Suppressor macrophage treated with lipopolysaccharide for 4 hours (primary cell): ENCODE measurements at regions not wholly inside any gene's neighbourhood (a gene's known extent, or its start where the extent isn't known, plus 50 kb on each side); places are given as distances from the start of the nearest gene placed in this dataset.
"Not testable (repeated sequence)": the region's sequence is repeated elsewhere in the genome, so short reads cannot be mapped to it uniquely, and the experiment has no call there.

Experiments
- DNase-seq: peaks from one replicate; pipeline ENCODE4 v3.0.0-alpha.2; 2020

DNA sequence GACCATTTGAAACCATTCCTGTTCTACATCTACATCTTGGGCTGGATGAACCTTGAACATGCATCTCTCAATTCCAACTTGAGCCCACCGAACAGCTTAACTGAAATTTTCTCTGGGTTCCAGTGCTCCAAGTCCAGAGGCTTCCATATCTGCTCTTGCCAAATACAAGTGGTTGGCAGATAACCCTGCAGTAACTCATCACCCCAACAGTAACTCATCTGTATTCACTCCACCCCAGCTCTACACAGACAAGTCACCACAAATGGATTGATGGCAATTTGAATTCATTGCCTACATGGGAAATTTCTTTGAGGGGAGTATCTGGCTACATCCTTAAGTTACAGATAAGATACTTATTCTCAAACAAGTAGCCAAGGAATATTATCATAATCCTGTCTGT, 502.4 kb upstream of the TNP1 start:
- no peak for DNase-seq

- DNase-seq = no peak
These were observed 501.6 kb upstream of the TNP1 start for GRCh38 chr2:217361483-217361880.

DNA sequence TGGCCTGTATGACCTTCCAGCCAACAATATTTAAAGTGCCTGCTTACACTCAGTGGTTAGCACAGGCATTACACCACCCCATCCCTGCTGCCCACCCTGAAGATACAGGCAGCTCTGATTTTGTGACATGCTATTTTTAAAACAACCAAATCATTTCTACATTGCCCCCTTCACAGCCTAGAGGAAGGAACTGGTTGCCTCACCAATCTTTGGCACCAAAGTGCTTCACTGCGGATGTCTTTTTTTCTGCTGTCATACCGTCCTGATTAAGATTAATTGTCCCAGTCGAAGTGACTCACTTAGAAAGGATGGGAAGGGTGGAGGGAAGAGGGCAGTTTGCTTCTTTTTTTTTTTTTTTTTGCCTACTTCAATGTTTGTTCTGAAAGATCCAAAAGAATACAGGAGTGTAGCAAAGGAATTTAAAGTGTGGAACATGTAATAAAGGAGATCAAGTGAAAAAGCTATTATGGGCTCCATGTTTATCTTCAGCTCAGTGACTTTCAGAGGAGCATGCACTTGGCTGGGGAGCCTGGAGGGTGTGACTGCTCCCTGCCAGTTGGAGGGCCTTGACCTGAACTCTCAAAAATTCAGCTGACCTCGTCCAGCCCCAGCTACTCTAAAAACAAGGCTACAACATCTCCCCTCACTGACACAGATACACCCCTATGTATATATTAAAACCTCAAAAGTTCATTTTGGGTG, 501.1 kb upstream of the TNP1 start:
- DNase-seq = no peak

- DNase-seq = no peak
These were observed 500.2 kb upstream of the TNP1 start for GRCh38 chr2:217360111-217360510.

- DNase-seq = no peak
These were observed 498.2 kb upstream of the TNP1 start for GRCh38 chr2:217357886-217358620.

DNA sequence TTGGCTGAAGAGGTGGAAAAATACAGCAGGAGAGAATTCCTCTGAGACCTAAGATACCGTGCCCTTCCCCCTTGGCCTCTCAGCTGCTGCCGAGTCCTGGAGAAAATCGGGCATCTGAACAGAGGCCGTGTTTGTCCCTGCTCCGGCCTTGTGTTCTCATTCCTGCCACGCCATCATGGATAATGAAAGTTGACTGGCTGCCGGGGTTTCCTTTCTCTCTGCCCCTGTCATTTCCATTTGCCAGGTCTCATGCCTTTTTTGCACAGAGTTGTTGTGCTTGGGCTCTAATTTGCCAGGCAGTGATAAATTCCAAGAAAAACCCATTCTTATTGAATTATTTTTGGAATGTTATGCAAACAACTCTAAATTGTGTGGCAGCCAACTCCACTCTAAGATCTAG, 496.9 kb upstream of the TNP1 start:
- no peak for DNase-seq

- no peak for DNase-seq
These were observed 496.3 kb upstream of the TNP1 start for GRCh38 chr2:217356142-217356541.

DNA sequence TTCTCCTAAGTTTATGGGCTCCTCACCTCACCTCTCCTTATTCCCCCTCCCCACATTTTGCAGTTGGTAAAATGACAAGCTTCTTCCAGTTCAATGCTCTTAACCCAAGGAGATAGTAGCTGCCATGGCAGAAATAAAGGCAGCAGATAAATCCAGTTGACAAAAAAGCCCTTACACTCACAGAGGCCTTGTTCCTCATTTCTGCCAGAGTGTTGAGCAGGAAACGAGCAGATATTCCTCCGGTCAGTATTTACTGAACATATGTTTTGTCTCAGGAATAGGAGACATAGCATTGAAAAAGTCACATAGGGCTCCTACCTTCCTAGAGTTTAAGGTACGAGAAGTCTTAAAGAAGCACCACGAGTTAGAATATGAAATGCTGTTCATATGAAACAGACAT, 493.7 kb upstream of the TNP1 start:
- peak; percentile 29 for DNase-seq

DNA sequence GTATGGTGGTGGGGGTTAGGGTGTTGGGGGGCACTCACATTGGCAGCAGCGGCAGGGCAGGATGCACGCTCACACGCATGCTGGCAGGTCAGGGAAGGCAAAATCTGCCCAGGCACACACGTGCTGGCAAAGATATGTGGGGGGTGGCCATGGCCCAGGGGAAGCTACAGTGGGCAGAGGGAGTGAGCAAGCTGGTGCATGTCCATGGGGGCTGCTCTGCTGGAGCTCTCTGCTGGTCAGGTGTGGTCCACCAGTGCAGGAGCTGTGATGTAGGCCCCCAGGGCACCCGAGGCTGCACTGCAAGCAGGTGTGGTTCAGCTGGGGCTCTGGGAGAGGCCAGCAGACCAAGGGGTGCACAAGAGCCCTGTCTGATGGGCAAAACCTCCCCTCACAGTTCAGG, 491.5 kb upstream of the TNP1 start:
- DNase-seq = no peak

DNA sequence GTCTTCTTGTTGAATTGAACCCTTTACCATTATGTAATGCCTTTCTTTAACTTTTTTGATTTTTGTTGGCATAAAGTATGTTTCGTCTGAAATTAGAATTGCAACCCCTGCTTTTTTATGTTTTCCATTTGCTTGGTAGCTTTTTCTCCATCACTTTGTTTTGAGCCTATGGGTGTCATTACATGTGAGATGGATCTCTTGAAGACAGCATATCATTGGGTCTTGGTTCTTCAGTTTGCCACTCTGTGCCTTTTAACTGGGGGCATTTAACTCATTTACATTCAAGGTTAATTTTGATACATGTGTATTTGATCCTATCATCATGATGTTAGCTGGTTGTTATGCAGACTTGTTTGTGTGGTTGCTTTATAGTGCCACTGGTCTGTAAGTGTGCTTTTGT, 489.4 kb upstream of the TNP1 start:
- no peak for DNase-seq

GRCh38 chr2:217347630-217348029, 487.8 kb upstream of the TNP1 start:
- DNase-seq = not testable (repeated sequence)

DNA sequence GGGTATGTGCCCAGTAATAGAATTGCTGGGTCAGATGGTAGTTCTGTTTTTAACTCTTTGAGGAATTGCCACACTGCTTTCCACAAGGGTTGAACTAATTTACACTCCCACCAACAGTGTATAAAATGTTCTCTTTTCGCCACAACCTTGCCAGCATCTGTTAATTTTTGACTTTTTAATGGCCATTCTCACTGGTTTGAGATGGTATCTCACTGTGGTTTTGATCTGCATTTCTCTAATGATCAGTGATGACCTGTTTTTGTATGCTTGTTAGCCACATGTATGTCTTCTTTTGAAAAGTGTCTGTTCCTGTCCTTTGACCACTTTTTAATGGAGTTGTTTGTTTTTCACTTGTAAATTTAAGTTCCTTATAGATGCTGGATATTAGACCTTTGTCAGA, 486.2 kb upstream of the TNP1 start:
- not testable (repeated sequence) for DNase-seq

- no peak for DNase-seq
These were observed 481.0 kb upstream of the TNP1 start for GRCh38 chr2:217340899-217341298.

DNA sequence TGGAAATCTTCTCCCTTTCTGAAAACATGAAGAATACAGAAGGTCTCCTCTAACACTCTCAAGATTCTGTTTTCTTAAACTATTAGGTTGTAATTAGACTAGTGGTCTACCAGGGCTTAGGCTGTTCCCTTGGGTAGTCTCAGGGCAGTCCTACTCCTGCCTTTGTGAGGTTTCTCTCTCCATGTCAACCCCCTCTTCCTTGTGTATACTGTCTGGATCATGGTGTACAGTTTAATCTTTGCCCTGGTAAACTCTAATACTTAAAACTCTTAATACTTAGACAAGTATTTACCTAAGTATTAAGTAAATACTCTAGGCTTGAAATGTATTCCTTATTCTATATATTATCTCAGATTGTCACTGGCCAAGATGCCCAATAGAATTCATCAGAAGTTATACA, 480.3 kb upstream of the TNP1 start:
- DNase-seq = no peak

- DNase-seq = no peak
These were observed 479.9 kb upstream of the TNP1 start for GRCh38 chr2:217339753-217340152.

DNA sequence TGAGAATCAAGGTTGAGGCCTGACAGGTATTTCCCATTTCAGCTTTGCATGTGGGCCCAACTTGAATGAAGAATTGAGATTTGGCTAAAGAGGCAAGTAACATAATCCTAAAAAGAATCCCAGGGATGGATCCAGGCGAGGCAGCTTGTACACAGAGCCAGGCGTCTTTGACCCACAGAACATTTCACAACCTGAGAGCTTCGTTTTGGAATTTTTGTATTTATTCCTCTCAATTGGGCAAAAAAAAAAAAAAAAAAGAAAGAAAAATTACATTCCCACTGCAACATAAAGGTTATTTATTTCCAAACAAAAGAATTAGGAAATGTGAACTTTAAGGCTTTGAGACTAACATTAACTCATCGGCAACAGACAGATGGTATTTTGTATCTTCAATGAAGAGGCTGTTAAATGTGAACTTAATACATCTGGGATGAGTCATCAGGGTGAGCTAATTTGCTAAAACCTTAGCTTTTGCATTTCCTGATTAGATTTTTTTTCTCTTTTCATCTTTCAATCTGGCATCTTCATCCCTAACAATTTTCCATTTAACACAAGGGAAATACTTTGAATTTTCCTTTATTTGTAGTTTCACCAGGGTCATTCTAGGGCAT, 478.5 kb upstream of the TNP1 start:
- peak; percentile 19 for DNase-seq

DNA sequence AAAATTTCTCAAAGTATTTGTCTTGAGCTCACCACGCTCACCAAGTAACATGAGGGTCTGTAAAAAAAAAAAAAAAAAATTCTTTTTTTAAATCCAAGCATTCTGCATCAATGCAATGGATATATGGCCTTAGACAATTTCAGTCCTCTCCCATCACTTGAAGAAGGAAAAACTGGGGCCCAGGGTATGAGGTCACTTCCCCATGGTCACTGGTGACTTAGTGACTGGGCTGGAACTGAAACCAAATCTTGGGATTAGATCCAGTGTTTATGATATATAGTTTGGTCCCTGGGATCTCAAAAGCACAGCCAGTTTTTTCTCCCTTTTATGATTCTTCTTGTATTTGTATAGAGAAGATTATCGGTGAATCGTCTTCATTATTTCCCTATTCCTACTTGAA, 477.9 kb upstream of the TNP1 start:
- peak; percentile 54 for DNase-seq

DNA sequence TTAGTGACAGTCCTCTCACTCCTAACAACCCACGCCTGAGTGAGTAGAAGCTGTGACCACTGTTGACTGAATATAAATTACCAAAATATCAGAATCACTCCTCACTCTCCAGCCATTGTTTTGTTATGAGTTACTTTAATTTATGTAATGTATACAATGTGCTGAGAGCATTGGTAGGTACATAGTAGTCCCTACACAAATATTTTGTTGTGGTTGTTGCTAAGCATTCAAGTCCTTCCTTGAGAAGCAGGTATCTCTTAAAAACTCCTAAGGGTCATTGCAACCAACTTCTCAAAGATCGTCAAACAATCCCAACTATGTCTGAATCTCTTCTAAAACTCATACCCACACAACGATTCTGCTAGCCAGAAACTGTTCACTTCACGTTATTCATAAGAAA, 476.8 kb upstream of the TNP1 start:
- DNase-seq = no peak

GRCh38 chr2:217335341-217335966, 475.6 kb upstream of the TNP1 start:
- DNase-seq = no peak

- DNase-seq = no peak
These were observed 474.7 kb upstream of the TNP1 start for GRCh38 chr2:217334561-217334960.

DNA sequence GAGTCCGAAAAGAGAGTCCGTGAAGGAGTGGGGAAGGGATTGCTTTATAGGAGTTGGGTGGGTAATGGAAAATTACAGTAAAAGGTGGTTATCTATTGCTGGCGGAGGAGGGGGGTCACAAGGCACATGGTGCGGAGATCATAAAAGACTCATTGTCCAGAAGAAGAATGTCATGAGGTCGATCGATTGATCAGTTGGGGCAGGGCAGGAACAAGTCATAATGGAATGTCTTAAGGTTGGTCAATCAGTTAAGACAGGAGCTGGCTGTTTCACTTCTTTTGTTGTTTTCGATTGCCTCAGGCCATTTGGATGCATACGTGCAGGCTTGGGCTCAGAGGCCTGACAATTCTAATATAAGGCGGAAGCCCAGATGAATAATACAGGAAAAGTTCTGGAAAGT, 473.0 kb upstream of the TNP1 start:
- DNase-seq = no peak

DNA sequence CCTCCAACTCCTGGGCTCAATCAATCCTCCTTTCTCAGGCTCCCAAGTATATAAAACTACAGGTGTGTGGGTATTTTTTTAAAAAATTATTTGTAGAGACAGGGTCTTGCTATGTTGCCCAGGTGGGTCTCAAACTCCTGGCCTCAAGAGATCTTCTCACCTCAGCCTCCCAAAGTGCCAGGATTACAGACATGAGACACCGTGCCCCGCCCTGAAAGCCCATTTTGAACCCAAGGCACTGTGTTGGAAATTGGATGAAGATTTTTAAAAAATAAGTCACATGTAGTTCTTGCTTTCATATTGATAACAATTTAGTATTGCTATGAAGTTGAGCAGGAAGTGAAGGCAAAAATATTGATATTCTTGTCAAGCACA, 472.5 kb upstream of the TNP1 start:
- DNase-seq = no peak

DNA sequence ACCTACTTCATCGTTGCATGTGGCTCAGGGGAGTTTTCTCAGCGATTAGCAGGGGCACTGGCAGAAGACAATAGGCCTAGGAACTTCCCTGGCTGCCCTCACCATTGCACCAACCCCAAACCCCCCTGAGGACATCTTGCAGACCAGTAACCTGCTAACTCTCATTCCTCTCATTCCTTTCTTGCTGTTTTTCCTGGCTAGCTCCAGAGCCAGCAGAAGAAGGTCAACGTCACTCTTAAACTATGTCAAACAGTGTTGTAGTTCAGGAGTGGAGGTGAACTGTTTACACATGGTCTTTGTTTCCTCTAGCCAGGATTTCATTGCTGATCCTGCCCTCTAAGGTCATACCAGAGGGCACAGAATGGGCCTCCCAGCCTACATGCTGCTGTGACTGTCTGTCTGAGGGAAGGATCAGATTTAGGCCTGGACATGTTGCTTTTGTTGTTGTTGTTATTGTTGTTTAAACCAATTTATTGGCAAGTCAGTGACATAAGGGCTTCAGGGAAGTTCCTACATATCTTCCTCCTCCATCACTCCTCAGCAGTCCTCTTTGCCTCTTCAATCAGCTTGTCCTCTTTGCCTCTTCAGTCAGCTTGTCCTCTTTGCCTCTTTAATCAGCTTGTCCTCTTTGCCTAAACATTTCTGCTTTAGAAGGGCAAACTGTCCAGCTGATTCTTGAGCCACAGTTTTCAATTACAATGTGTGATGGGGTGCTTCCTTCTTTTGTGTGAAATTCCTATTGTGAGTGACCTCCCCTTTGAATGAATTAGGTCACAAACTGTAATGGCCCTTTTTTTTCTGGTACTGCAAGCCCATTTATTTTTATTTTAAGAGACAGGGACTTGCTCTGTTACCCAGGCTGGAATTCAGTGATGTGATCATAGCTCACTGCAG, 471.9 kb upstream of the TNP1 start:
- no peak for DNase-seq
